HG03439 (cell line): ENCODE measurements at regions not wholly inside any gene's neighbourhood (a gene's known extent, or its start where the extent isn't known, plus 50 kb on each side); places are given as distances from the start of the nearest gene placed in this dataset.
"Not testable (repeated sequence)": the region's sequence is repeated elsewhere in the genome, so short reads cannot be mapped to it uniquely, and the experiment has no call there.

Experiments used
- ATAC-seq: cut with Tn5 transposase; IDR thresholded peaks from one replicate; pipeline ENCODE4 v1.9.1; 2021; ENCODE audit warnings: mild to moderate bottlenecking, moderate library complexity; ENCODE audit not compliant: unreplicated experiment

DNA sequence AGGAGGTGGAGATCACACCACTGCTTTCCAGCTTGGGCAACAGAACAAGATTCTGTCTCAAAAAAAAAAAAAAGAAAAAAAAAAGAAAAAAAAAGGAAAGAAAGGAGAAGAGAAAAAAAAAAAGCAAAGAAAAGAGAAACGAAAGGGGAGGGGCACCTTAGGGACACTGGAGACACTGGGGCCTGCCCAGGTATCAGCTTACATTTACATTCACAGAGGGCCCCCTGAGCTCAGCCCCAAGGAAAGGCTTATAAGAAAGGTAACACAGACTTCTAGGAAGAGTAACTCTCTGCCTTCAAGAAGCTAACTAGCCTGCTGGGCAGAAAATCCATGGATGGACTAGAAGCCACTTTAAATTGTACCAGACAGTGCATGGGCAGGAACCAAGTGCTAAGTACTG, 108.8 kb downstream of the NPY start:
- ATAC-seq: no peak

GRCh38 chr7:24395512-24395911, 111.5 kb downstream of the NPY start:
- ATAC-seq: no peak

DNA sequence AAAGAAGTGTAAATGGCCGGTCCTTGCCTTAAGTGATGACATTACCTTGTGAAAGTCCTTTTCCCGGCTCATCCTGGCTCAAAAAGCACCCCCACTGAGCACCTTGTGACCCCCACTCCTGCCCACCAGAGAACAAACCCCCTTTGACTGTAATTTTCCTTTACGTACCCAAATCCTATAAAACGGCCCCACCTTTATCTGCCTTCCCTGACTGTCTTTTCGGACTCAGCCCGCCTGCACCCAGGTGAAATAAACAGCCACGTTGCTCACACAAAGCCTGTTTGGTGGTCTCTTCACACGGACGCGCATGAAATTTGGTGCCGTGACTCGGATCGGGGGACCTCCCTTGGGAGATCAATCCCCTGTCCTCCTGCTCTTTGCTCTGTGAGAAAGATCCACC, 112.4 kb downstream of the NPY start:
- ATAC-seq: not testable (repeated sequence)

DNA sequence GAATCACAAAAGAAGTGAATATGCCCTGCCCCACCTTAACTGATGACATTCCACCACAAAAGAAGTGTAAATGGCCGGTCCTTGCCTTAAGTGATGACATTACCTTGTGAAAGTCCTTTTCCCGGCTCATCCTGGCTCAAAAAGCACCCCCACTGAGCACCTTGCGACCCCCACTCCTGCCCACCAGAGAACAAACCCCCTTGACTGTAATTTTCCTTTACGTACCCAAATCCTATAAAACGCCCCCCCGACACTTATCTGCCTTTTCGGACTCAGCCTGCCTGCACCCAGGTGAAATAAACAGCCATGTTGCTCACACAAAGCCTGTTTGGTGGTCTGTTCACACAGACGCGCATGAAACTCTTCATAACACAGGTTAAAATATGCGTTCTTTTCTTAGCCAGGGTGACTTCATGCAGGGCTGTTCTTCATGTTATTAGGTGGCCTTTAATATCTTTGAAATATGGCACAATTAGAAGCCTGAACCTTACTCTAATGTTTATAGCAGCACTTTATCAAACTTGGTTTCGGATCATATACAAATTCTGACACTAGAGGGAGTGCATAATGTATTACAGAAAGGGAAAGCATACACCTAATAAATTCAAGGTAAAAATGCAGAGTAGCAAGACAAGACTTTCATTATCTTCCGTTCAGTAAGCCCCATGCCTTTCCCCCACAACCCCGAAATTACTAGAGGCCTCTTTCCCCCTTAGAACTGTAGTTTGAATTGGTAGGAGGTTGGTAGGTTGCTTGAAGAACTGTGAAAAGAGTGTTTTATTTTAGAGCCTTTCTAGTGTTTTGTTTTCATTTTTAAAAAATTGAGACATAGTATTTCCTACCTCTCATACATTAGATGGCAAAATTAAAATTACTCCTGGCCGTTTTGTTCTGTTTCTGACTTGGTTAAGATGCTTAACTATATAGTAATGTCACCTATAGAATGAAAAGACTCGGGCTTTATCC, 117.9 kb downstream of the NPY start:
- no peak for ATAC-seq

DNA sequence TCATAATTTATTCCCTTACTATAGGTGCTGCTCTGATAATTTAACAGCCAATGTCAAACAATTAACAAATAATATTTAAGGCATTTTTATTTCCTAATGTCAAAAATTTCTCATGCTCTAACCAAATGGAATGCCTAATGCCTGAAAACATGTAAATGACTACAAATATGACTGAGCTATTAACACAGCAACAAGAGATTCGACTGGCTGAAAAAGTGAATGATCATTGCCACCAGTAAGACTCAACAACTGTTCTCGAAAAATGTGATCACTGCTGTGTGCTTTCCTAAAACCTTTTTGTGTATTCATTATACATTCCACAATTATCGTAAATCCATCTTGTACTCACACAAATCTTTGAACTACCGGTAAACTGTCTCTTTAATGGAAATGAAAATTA, 118.7 kb downstream of the NPY start:
- no peak for ATAC-seq

- no peak for ATAC-seq
Measured at GRCh38 chr7:24403557-24403956, 119.6 kb downstream of the NPY start.

DNA sequence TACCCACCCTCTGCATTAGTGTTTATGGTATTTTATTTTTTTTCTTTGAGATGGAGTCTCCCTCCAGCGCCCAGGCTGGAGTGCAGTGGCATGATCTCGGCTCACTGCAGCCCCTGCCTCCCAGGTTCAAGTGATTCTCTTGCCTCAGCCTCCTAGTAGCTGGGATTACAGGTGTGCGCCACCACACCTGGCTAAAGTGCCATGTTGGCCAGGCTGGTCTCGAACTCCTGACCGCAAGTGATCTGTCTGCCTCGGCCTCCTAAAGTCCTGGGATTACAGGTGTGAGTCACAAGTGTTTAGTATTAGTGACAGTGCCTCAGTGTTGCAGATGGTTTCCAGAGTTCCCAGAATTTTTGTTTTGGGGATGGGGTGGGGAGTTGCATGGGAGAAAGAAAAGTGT, 120.3 kb downstream of the NPY start:
- ATAC-seq: no peak

DNA sequence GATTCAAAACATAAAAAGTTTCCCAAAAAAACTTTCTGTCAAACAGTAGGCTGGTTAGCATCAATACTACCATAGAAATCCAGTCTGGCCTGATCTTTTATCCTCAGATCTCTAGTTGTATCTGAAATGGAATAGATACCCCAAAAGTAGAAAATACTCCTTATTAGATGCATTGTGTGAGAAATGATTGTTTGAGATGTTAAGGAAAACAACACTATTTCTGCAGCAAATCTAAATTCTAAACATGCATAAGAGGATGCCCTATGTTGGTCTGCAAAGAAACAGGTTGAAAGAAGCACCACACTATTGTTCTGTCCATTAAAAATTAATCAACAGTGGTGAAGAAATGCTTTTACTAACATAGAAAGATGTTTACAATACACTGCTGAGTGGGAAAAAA, 121.0 kb downstream of the NPY start:
- no peak for ATAC-seq

- ATAC-seq: no peak
Measured at GRCh38 chr7:24406053-24406788, 122.2 kb downstream of the NPY start.

- ATAC-seq: no peak
Measured at GRCh38 chr7:24406789-24407299, 122.9 kb downstream of the NPY start.

- ATAC-seq: no peak
Measured at GRCh38 chr7:24407965-24408364, 124.0 kb downstream of the NPY start.

- ATAC-seq: no peak
Measured at GRCh38 chr7:24408798-24409430, 124.9 kb downstream of the NPY start.

DNA sequence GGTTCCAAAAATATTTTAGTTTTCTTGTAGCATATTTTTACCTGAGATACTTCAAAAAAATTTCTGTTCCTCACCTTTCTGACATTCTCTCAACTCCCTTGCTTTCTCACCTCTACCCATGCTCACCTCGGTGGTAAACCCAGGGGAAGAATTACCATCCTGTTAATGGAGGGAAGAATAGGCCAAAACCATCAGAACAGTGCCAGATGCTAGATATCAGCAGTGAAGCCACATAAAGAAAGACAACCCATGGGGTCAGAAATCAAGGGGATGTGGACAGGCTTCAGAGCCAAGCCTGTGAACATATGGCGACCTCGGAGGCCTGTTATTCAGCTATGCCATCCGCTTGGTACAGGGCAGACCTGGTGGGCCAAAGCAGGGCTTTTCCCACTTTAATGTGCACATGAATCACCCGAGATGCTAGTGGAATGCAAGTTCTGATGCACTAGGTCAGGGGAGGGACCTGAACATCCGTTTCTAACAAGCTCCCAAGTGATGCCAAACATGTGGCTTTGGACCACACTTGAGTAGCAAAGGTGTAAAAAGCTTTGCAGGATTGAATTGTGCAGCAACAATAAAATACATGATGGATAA, 125.5 kb downstream of the NPY start:
- ATAC-seq: no peak

GRCh38 chr7:24411226-24411625, 127.2 kb downstream of the NPY start:
- no peak for ATAC-seq

DNA sequence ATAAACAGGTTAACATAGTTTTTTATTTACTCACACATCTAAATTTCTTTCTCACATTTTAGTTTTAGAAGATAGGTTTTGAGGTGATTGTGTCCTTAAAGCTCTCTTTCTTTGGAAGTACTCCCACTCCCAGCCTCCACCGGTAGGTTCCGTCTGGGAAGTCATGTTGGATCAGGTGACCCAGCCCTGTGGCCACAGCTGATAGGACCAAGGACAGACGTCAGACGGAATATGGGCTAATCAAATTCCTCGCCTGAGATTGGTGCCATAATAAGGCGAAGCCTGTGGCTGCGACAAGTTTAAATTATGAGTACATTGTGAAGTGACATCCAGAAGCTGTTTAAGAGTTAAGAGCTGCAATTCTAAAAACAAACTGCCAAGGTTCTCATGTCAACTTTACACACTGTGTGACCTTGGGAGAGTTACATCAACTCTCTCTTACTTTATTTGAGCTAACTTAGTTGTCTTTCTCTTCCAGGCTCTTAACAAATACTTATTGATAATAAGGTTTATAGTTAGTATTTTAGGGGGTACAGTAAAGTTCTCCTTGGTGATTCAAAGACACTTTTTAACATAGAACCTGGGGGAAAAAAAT, 133.6 kb downstream of the NPY start:
- no peak for ATAC-seq

- ATAC-seq: no peak
Measured at GRCh38 chr7:24419077-24419476, 135.1 kb downstream of the NPY start.

GRCh38 chr7:24419511-24419910, 135.5 kb downstream of the NPY start:
- ATAC-seq: no peak

GRCh38 chr7:24422441-24423010, 138.5 kb downstream of the NPY start:
- no peak for ATAC-seq

DNA sequence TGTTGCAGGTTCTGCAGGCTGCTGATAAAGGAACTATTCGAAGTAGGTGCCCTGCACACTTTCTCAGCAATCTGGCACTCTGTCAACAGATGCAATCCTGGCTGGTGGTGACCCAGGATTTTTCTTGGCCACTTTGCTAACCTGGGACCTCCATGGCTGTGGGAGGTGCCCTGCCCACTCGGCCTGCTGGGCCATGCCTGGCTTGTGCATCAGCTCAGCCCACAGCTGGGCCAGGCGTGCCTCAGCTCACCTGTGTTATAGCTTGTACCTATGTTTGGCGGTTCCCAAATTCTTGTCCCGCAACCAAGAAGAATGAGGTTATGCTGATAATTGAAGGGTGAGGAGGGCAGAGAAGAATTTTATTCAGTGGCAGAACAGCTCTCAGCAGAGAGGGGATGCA, 141.7 kb downstream of the NPY start:
- no peak for ATAC-seq

- no peak for ATAC-seq
Measured at GRCh38 chr7:24427048-24427447, 143.1 kb downstream of the NPY start.
